ENCODE measurements at regions not wholly inside any gene's neighbourhood (a gene's known extent, or its start where the extent isn't known, plus 50 kb on each side); places are given as distances from the start of the nearest gene placed in this dataset.

DNA sequence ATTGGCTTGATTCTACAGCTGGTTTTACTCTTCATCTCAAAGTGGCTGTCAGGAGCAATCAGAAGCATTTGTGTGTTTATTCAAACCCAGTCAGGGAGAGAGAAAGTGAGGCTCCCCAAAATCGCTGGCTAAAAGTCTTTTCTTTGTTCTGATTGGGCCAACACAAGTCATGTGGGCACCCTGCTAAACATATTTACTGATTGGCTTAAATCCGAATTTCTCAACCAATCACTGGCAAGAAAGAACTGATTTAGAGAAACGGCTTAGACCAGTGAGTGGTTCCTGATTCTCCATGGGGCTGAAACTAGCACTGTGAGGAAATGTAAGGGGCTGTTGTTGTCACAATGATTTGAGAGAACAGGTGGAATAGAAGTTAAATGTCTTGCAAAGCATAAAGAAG is 98.9 kb upstream of the PDZRN3 start:
- TF ChIP-seq POLR2A (IDR thresholded peaks at IDR 0.05) (no peak), EP300 (IDR thresholded peaks at IDR 0.05) (no peak), POLR2AphosphoS5 (IDR thresholded peaks at IDR 0.05) (no peak)
- TF ChIP-seq, protein P1, sequence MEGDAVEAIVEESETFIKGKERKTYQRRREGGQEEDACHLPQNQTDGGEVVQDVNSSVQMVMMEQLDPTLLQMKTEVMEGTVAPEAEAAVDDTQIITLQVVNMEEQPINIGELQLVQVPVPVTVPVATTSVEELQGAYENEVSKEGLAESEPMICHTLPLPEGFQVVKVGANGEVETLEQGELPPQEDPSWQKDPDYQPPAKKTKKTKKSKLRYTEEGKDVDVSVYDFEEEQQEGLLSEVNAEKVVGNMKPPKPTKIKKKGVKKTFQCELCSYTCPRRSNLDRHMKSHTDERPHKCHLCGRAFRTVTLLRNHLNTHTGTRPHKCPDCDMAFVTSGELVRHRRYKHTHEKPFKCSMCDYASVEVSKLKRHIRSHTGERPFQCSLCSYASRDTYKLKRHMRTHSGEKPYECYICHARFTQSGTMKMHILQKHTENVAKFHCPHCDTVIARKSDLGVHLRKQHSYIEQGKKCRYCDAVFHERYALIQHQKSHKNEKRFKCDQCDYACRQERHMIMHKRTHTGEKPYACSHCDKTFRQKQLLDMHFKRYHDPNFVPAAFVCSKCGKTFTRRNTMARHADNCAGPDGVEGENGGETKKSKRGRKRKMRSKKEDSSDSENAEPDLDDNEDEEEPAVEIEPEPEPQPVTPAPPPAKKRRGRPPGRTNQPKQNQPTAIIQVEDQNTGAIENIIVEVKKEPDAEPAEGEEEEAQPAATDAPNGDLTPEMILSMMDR (IDR thresholded peaks at IDR 0.05), result no peak

Data from upper lobe of left lung (tissue), 4 donors.